ENCODE measurements at regions not wholly inside any gene's neighbourhood (a gene's known extent, or its start where the extent isn't known, plus 50 kb on each side); places are given as distances from the start of the nearest gene placed in this dataset.
A peak's percentile ranks its signal among the peaks of the same experiment; 100 is the strongest.

GRCh38 chr4:20412072-20412471 lies 160.4 kb downstream of the SLIT2 start:
- DNase-seq, result no peak

- DNase-seq, result no peak
These were observed 165.1 kb downstream of the SLIT2 start for GRCh38 chr4:20416800-20417199.

- DNase-seq, result peak; percentile 52
These were observed 167.3 kb downstream of the SLIT2 start for GRCh38 chr4:20418861-20419451.

DNA sequence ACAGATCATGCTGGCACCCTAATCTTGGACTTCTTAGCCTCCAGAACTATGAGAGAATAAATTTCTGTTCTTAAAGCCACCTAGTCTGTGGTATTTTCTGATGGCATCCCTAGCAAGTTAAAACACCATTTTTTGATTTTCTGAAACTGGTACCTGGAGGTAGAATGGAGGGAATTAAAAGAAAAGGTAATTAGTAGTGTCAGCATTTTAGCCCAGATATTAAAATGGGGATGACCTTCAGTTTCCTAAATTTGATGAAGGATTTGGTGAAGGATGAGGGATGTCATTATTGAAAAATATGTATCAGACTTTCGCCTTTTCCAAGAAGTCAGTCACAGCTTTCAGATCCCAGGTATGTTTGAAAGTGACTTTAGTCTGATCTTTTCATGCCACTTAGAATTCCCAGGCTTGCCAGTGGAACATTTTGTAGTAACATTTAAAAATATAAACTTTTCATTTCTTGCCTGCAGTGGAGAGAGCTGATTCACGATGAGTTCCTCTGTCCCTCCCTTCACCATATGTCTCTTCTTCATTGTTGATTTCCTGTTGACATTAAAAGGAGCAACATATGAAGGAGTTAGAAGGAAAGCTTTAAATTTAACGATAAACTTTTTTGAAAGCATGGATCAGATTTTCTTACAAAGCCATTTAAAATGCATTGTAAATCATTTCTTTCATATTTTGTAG lies 169.4 kb downstream of the SLIT2 start:
- no peak for DNase-seq

DNA sequence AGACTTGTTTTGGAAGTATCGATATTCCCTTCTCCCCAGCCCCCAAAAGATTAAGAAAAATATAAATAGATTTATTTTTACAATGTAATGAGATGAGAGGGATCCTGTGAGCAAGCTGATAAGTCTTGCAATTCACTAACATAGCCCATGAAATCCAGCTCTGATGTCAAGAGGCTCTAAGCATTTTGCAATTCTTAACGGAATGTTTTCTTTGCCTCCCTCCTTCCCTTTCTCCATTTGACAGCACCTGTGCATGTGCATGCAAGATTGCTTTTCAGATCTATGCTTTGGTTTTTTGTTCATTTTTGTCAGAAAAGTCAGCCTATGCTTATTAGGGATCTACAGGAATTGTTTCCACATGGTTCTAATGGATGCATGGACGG lies 169.9 kb downstream of the SLIT2 start:
- no peak for DNase-seq

DNA sequence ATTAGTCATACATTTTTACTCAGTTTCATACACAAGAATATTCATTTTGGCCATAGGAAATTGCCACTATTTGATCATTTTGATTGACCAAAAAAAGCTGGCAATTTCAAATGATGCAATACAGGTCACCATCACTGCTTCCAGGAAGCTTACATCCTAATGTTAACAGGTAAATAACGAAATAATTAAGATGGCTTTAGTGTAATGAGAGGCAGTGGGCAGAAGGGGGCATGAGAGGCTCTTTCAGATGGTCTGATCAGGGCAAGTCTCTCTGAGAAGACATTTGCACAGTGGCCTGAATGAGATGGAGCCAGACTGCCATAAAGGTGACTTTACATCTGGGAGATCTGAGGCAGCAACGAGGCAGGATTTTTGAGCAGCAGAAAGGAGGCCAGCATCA lies 170.7 kb downstream of the SLIT2 start:
- peak; percentile 13 for DNase-seq

GRCh38 chr4:20423420-20423819 lies 171.7 kb downstream of the SLIT2 start:
- DNase-seq, result no peak

DNA sequence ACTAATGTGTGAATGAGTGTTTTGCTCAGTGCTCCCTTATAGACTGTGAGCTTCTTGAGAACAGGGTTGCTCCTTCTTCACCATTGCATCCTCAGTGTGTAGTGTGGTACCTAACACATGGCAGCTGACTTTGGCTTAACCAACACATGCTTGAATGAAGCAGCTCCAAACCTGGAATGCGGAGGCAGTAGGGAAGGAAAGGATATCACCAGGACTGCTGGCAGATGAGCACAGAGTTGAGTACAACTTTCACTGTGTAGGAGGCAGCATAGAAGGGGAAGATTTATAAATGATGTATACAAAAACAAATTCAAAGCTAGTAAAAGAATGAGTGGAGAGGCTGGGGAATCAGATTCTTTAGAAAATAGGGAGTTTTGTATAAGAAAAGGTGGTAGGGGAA lies 174.3 kb downstream of the SLIT2 start:
- no peak for DNase-seq

- DNase-seq, result no peak
These were observed 176.9 kb downstream of the SLIT2 start for GRCh38 chr4:20428436-20429160.

- no peak for DNase-seq
These were observed 178.7 kb downstream of the SLIT2 start for GRCh38 chr4:20430259-20430941.

GRCh38 chr4:20431543-20431951 lies 179.8 kb downstream of the SLIT2 start:
- DNase-seq, result no peak

GRCh38 chr4:20432088-20432487 lies 180.4 kb downstream of the SLIT2 start:
- DNase-seq, result no peak

DNA sequence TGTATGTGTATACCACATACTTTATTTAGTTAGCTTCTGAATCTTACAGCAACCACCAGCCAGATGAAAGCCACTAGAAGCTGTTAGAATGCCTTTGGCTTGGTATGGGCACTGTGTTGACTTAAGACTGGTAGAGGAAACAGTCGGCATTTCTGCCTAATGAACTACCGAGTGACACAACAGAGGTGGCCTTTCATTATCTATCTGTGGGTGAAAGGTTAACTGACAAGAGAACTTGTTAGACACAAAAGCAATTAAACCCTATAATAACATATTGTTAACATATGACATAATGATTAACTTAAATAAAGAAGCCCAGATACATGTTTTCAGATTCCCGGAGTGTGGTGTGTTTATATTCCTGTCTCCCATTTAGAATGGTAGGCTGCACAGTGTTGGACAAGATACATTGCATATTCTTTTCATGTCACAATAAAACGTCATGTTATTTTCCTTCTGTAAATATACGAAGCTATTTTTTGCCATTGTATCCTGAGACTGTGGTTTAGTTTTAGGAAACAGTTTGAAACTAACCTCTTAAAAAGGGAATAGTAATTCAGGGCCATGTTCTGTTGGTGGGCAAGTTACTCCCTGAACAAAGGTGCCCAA lies 181.5 kb downstream of the SLIT2 start:
- DNase-seq, result peak; percentile 7

- DNase-seq, result no peak
These were observed 188.5 kb downstream of the SLIT2 start for GRCh38 chr4:20440170-20440569.

GRCh38 chr4:20443015-20443805 lies 191.5 kb downstream of the SLIT2 start:
- no peak for DNase-seq

GRCh38 chr4:20444599-20445337 lies 193.1 kb downstream of the SLIT2 start:
- no peak for DNase-seq

- DNase-seq, result no peak
These were observed 194.4 kb downstream of the SLIT2 start for GRCh38 chr4:20445933-20446723.

DNA sequence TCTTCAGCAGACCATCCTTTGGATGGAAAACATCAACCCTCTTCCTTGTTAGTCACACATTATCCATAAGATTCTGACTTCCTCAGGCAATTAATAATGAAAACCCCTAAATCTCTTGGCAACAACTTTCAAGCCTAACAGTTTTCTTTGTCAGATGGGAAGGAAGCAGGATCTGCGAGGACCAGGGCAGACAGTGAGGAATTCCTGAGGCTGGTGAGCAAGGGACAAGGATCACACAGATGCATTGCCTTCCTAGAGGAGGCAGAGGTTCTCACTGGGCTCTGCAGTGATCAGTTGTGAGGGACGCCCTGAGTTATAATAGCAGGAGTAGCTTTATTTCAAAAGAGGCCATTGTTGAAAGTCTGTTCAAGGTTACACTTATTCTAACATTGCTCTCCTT lies 195.4 kb downstream of the SLIT2 start:
- no peak for DNase-seq

DNA sequence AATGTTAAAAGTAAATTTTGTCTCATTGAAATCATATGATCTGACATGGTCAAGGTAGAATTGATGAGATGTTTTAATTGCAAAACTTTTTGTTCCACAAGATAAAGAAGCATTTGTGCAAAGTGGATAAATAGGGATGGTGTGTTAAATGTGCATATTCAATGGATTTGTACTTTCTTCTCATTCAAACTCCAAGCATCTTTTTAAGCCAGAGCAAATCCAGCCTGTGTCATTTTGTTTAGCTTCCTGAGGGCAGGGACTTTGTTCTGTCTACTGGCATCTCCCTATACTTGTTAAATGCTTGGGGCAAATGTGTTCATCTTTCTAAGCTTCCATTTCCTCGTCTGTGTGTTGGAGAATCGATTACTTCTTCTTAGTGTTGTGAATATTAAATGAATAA lies 200.3 kb downstream of the SLIT2 start:
- DNase-seq, result no peak

- DNase-seq, result no peak
These were observed 202.8 kb downstream of the SLIT2 start for GRCh38 chr4:20454515-20454914.

DNA sequence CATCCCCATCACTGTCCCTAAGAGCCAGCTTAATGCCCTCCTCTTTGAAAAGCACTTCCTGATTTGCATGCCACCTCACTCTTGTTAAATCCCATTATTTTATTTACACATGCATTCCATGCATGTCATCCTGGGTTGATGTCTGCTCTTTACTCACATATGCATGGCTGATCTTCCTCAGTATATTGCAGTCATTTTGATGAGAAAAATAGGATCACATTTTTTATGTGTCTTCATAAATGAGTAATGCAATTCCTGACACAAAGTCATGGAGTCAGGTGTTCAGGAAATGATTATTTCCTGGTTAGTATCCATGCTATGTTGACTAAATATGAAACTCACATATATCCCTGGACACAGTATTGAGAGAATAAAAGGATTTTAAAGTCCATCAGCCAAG lies 204.7 kb downstream of the SLIT2 start:
- DNase-seq, result no peak

All from NCI-H774 (cell line).